Endothelial cell of umbilical vein (primary cell): ENCODE measurements at regions not wholly inside any gene's neighbourhood (a gene's known extent, or its start where the extent isn't known, plus 50 kb on each side); places are given as distances from the start of the nearest gene placed in this dataset.

Source experiments
- CTCF ChIP-seq, 2 donors: IDR thresholded peaks; 1 replicate in 1 of 2; 2 replicates in 1 of 2; pipeline ENCODE4 v1.5.1; 2011; ENCODE audit warnings: low read length in 2 of 2, mild to moderate bottlenecking in 2 of 2, moderate library complexity in 2 of 2, control low read depth in 1 of 2, inconsistent platforms in 1 of 2, low read depth in 1 of 2; ENCODE audit not compliant: insufficient read depth in 1 of 2; ENCODE audit errors: extremely low read depth in 1 of 2
- EZH2 ChIP-seq: IDR thresholded peaks from 2 replicates; pipeline ENCODE4 v1.6.1; 2012; ENCODE audit warnings: borderline replicate concordance, low read depth, mild to moderate bottlenecking, moderate library complexity, low read length, inconsistent platforms; ENCODE audit not compliant: severe bottlenecking
- FOS ChIP-seq: IDR thresholded peaks from 2 replicates; pipeline ENCODE4 v1.6.1; 2011; ENCODE audit warnings: mild to moderate bottlenecking, low read length, moderate library complexity, borderline replicate concordance; ENCODE audit not compliant: insufficient read depth
- GATA2 ChIP-seq: IDR thresholded peaks from 2 replicates; pipeline ENCODE4 v1.7.0; 2011; ENCODE audit warnings: low read depth, mild to moderate bottlenecking, moderate library complexity, mixed read lengths, low read length; ENCODE audit not compliant: insufficient read length, insufficient read depth
- MAX ChIP-seq: IDR thresholded peaks from 2 replicates; pipeline ENCODE4 v1.6.1; 2011; ENCODE audit not compliant: insufficient read depth, insufficient read length
- POLR2A ChIP-seq: IDR thresholded peaks from 2 replicates; pipeline ENCODE4 v1.6.1; 2012; ENCODE audit warnings: low read depth, mild to moderate bottlenecking, control low read depth, low read length
- POLR2AphosphoS5 ChIP-seq: IDR thresholded peaks from 2 replicates; pipeline ENCODE4 v1.6.1; 2012; ENCODE audit warnings: low read depth, mild to moderate bottlenecking, control low read depth, low read length, moderate library complexity; ENCODE audit not compliant: insufficient read depth

GRCh38 chr1:234732671-234733390 is 122.9 kb upstream of the IRF2BP2 start:
- TF ChIP-seq CTCF (IDR thresholded peaks at IDR 0.05; ENCODE audit: extremely low read depth in 1 of 2, insufficient read depth in 1 of 2, low read depth in 1 of 2, low read length in 2 of 2) (no peak), EZH2 (no peak), MAX (no peak), POLR2A (no peak), POLR2AphosphoS5 (no peak), FOS (no peak), GATA2 (no peak)
